AG10803 (cell line): ENCODE measurements at regions not wholly inside any gene's neighbourhood (a gene's known extent, or its start where the extent isn't known, plus 50 kb on each side); places are given as distances from the start of the nearest gene placed in this dataset.
"Not testable (repeated sequence)": the region's sequence is repeated elsewhere in the genome, so short reads cannot be mapped to it uniquely, and the experiment has no call there.

ENCODE experiments used
- DNase-seq: peaks from one replicate; pipeline ENCODE4 v3.0.0; 2010; ENCODE audit warnings: low read depth
- H3K4me3 ChIP-seq: 2 replicates; pipeline ENCODE4 v1.5.1; 2011; ENCODE audit warnings: mild to moderate bottlenecking, low read length, control low read depth
- TF ChIP-seq, protein P1 (sequence below): conservative IDR thresholded peaks from 2 replicates; pipeline ENCODE4 v1.5.1; 2011; ENCODE audit warnings: mild to moderate bottlenecking, low read length, control low read depth, inconsistent platforms

DNA sequence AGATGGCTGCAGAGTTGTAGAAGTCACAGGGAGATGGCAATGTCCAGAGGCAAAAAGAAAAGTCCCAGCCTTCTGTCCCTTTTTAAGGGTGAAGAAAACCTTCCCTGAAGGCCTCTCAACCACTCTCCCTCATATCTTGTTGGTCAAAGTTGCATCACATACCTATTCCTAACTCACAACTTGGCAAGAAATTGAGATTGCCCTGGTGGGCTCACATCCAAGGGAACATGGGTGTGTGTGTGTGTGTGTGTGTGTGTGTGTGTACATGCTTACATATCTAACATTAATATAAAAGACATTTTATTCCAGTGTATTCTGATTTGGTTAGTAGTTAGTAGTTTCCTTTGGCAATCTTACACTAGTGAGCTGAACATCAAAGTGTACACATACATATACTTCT lies 144.3 kb upstream of the SALL4 start:
- no peak for DNase-seq
- TF ChIP-seq, protein P1, sequence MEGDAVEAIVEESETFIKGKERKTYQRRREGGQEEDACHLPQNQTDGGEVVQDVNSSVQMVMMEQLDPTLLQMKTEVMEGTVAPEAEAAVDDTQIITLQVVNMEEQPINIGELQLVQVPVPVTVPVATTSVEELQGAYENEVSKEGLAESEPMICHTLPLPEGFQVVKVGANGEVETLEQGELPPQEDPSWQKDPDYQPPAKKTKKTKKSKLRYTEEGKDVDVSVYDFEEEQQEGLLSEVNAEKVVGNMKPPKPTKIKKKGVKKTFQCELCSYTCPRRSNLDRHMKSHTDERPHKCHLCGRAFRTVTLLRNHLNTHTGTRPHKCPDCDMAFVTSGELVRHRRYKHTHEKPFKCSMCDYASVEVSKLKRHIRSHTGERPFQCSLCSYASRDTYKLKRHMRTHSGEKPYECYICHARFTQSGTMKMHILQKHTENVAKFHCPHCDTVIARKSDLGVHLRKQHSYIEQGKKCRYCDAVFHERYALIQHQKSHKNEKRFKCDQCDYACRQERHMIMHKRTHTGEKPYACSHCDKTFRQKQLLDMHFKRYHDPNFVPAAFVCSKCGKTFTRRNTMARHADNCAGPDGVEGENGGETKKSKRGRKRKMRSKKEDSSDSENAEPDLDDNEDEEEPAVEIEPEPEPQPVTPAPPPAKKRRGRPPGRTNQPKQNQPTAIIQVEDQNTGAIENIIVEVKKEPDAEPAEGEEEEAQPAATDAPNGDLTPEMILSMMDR: no peak
- H3K4me3 ChIP-seq: no peak overlapping the region

DNA sequence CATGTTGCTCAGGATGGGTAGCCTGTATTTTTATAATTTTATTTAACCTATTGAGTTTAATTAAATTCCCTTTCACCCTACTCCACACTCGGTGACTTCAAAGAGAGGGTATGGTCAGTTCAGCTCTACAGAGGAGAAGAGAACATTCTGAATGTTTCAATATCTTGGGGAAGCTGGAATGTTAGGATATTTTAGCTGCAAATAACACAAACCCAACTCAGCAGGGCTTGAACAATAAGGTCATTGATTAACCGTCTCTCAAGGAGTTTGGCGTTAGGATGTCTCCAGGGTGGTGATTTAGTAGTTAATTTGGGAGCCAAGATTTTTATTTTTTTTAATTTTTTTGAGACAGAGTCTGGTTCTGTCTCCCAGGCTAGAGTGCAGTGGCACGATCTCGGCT lies 143.6 kb upstream of the SALL4 start:
- TF ChIP-seq, protein P1: no peak
- no peak overlapping the region for H3K4me3 ChIP-seq
- no peak for DNase-seq

DNA sequence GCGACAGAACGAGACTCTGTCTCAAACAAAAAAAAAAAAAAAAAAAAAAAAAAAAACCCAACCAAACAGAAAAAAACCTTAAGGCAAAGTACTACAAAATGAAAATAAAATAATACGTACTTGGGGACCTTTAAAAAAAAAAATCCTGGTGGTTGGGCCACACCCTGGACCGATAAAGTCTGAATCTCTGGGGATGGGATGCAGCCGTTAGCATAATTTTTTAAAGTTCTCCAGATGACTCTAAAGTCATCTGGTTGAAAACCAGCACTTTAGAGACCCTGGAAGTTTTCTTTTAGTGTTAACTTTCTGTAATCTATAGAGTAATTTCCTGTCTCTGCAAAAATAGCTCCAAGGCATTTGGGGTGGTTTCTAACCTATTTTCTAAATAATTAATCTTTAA lies 142.9 kb upstream of the SALL4 start:
- TF ChIP-seq, protein P1: no peak
- DNase-seq: no peak
- no peak overlapping the region for H3K4me3 ChIP-seq

DNA sequence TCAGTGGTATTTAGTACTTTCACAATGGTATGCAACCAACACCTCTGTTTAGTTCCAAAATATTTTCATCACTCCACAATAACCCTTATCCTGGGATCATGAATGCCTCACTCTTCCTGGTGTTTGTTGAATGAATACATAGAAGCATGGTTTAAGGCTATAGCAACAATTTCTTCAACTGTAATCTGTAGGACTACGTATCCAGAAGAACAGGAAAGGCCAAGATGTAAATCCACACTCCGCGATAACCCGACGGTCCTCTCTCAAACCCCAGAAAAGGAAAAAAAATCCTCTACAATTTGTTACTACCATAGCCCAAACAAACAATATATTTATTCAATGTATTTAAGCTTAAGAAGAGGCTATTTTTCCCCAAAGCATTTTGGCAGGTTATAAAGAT lies 141.4 kb upstream of the SALL4 start:
- TF ChIP-seq, protein P1: no peak
- no peak overlapping the region for H3K4me3 ChIP-seq
- no peak for DNase-seq

DNA sequence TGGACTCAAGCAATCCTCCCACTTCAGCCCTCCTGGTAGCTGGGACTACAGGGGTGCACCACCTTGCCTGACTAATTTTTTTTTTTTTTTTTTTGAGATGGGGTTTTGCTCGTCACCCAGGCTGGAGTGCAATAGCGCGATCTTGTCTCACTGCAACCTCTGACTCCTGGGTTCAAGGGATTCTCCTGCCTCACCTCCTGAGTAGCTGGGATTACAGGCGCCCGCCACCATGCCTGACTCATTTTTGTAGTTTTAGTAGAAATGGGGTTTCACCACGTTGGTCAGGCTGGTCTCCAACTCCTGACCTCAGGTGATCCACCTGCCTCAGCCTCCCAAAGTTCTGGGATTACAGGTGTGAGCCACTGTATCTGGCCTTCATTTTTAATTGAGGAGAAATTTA lies 141.0 kb upstream of the SALL4 start:
- H3K4me3 ChIP-seq, DNase-seq: not testable (repeated sequence)

DNA sequence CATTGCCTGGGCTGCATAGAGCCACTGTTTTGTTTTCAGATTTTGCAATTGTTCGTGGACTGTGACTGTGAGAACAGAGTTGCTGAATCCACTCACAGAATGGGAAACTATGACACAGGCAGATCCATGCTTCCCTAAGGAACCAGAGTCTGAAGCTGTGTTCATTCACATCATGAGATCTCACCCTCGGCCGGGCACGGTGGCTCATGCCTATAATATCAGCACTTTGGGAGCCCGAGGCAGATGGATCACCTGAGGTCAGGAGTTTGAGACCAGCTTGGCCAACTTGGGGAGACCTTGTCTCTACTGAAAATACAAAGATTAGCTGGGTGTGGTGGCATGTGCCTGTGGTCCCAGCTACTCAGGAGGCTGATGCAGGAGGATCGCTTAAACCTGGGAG lies 139.2 kb upstream of the SALL4 start:
- TF ChIP-seq, protein P1: no peak
- no peak for DNase-seq
- H3K4me3 ChIP-seq: no peak overlapping the region

DNA sequence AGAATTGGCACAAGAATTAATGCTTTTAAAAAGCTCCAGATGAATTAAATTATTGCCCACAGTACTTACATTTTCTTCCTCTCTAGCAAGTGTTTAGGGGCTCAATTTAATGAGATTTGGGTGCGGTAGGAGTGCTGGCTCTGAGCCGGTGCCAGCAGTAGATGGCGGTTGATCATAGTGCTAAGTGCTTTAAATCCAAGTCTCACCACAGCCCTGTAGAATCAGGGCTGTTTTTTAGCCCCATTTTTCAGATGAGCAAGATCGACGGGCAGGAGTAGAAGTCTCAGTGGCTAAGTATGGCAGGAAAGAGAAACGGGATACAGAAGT lies 136.9 kb upstream of the SALL4 start:
- TF ChIP-seq, protein P1: no peak
- no peak for DNase-seq
- H3K4me3 ChIP-seq: no peak overlapping the region

DNA sequence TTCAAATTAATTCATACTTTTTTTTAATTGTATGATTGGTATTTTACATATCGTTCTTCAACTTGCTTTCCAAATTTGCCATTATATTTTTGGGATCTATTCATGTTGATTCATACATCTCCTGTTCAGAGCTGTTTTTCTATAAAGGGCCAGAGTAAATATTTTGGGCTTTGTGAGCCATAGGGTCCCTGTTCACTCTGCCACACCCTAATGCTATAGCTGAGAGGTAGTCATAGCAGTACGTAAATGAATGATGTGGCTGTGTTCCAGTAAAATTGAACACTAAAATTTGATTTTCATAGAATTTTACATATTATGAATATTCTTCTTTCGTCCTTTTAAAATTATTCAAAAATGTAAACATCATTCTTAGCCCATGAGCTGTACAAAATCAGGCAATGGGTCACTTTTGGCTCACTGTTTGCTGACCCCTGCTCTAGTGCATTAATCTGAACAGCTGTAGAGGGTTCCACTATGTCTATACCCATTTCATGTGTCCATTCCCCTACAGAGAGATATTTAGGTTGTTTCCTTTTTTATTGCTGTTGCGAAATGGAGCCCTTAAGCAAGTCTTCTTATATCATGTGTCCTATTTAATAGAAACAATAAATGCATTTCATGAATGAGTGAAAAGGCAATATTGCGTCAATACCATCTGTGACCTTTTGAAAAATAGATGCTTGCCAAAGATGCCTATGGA lies 136.4 kb upstream of the SALL4 start:
- H3K4me3 ChIP-seq: no peak overlapping the region
- TF ChIP-seq, protein P1: no peak
- DNase-seq: no peak
